ENCODE measurements at regions not wholly inside any gene's neighbourhood (a gene's known extent, or its start where the extent isn't known, plus 50 kb on each side); places are given as distances from the start of the nearest gene placed in this dataset.

DNA sequence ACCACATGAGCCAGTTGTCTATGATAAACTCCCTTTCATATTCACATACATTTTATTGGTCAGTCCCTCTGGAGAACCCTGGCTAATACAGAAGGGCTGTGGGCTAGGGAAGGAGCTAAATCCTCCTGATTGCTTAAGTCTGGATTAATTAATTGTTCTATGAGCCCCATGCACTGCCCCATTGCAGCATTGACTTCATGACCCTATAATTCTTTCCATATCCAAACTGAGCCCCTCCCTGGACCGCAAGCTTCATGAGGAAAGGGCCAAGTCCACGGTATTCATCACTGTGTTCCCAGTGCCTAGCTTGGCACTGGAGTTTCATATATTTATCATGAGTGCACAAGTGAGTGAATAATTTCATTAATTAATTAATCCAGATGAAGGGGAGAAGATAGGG, 124.0 kb downstream of the MBD2 start (continued):
- TF ChIP-seq, protein P1, sequence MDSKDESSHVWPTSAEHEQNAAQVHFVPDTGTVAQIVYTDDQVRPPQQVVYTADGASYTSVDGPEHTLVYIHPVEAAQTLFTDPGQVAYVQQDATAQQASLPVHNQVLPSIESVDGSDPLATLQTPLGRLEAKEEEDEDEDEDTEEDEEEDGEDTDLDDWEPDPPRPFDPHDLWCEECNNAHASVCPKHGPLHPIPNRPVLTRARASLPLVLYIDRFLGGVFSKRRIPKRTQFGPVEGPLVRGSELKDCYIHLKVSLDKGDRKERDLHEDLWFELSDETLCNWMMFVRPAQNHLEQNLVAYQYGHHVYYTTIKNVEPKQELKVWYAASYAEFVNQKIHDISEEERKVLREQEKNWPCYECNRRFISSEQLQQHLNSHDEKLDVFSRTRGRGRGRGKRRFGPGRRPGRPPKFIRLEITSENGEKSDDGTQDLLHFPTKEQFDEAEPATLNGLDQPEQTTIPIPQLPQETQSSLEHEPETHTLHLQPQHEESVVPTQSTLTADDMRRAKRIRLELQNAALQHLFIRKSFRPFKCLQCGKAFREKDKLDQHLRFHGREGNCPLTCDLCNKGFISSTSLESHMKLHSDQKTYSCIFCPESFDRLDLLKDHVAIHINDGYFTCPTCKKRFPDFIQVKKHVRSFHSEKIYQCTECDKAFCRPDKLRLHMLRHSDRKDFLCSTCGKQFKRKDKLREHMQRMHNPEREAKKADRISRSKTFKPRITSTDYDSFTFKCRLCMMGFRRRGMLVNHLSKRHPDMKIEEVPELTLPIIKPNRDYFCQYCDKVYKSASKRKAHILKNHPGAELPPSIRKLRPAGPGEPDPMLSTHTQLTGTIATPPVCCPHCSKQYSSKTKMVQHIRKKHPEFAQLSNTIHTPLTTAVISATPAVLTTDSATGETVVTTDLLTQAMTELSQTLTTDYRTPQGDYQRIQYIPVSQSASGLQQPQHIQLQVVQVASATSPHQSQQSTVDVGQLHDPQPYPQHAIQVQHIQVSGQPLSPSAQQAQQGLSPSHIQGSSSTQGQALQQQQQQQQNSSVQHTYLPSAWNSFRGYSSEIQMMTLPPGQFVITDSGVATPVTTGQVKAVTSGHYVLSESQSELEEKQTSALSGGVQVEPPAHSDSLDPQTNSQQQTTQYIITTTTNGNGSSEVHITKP (IDR thresholded peaks at IDR 0.05; ENCODE audit: partially characterized antibody): no peak
- no peak for TF ChIP-seq ZNF699 (CRISPR knock-in tag; IDR thresholded peaks at IDR 0.05; ENCODE audit: insufficient replicate concordance)
- TF ChIP-seq ZEB2 (IDR thresholded peaks at IDR 0.05): no peak
- TF ChIP-seq CBFA2T3 (IDR thresholded peaks at IDR 0.05): no peak
- no peak for TF ChIP-seq GATAD2B (IDR thresholded peaks at IDR 0.05; ENCODE audit: borderline replicate concordance)
- TF ChIP-seq, protein P2, sequence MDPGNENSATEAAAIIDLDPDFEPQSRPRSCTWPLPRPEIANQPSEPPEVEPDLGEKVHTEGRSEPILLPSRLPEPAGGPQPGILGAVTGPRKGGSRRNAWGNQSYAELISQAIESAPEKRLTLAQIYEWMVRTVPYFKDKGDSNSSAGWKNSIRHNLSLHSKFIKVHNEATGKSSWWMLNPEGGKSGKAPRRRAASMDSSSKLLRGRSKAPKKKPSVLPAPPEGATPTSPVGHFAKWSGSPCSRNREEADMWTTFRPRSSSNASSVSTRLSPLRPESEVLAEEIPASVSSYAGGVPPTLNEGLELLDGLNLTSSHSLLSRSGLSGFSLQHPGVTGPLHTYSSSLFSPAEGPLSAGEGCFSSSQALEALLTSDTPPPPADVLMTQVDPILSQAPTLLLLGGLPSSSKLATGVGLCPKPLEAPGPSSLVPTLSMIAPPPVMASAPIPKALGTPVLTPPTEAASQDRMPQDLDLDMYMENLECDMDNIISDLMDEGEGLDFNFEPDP (CRISPR knock-in tag; IDR thresholded peaks at IDR 0.05): no peak
- TF ChIP-seq ZBED1 (IDR thresholded peaks at IDR 0.05): no peak
- TF ChIP-seq GTF2A2 (tag; IDR thresholded peaks at IDR 0.05): no peak
- TF ChIP-seq MCM7 (IDR thresholded peaks at IDR 0.05): no peak
- no peak for TF ChIP-seq BCOR (IDR thresholded peaks at IDR 0.05)

Measured in K562 (cell line).